ENCODE measurements at regions not wholly inside any gene's neighbourhood (a gene's known extent, or its start where the extent isn't known, plus 50 kb on each side); places are given as distances from the start of the nearest gene placed in this dataset.
A peak's percentile ranks its signal among the peaks of the same experiment; 100 is the strongest.

DNA sequence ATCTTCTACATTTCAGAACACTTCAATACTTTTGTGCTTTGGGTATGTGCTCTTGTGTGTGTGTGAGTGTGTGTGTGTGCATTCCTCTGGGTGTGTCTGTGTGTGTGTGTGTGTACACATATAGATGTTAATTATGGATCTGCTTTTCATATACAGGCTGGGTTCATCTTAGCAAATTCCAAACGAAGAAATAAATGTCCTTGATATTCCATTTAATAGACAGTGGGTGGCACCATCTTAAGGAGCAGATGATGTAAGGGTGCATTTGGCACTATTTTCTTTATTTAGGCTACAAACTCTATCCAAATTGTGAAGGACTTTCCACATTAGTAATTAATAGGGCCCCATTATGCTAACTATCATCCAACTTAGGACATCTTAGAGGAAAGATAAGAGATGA, 425.8 kb upstream of the POU3F3 start:
- WGBS (ENCODE audit: insufficient coverage) = no CpG with 5 or more reads among the region's 1 CpG
- Histone ChIP-seq H3K36me3 (ENCODE audit: control insufficient read depth, insufficient read depth, low read length) (no peaks in the 10 kb centered on the region), H3K9me3 (ENCODE audit: control insufficient read depth, insufficient read depth, low read length) (no peaks in the 10 kb centered on the region), H3K27ac (ENCODE audit: low read depth, low read length) (no peak overlapping the region), H3K4me3 (ENCODE audit: low read depth, low read length) (no peak overlapping the region), H3K4me1 (ENCODE audit: control insufficient read depth, insufficient read depth, low read length) (peaks cover 10% of the 10 kb centered on the region), H3K27me3 (ENCODE audit: control insufficient read depth, insufficient read depth, low read length) (no peaks in the 10 kb centered on the region)
- DNase-seq (ENCODE audit: low read depth in 4 of 6, low spot score in 6 of 6) = peak in 2 of 6 donors; percentile 29 to 56

DNA sequence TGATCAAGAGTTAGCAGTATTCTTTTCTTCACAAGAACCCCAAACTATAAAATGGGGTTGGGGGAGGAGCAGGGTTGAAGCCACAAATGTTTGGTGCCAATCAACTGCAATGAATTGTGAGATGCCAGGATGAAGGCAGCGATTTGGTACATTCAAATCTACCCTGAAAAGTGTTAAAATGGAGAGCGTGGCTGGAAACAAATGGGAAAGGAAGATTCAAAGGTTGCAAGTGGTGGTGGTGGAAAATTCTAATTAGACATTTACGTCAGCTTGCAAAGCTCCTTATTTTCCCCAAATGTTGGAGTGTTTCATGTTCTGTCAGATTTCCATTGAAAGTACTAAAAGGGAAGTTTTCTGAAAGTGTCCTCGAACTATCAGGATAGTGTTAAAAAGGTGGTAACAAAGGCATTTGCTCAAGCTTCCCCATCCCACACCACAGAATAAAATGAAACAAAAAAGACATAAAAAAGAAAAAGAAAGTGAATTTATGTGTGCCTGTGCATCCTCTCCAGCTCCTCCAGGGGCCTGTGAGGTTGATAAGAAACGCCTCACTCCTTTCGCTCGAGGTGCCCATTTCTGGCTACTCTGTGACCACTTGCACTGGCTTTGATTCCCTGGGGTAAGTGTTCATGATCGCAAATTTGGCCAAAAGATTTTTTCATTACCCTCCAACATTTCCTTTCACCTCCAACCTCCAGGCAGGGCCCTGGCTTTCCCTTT, 424.1 kb upstream of the POU3F3 start:
- no peaks in the 10 kb centered on the region for H3K27me3 ChIP-seq (ENCODE audit: control insufficient read depth, insufficient read depth, low read length)
- no peaks in the 10 kb centered on the region for H3K36me3 ChIP-seq (ENCODE audit: control insufficient read depth, insufficient read depth, low read length)
- peaks cover 14% of the 10 kb centered on the region for H3K4me1 ChIP-seq (ENCODE audit: control insufficient read depth, insufficient read depth, low read length)
- H3K27ac ChIP-seq (ENCODE audit: low read depth, low read length) = no peak overlapping the region
- no peaks in the 10 kb centered on the region for H3K9me3 ChIP-seq (ENCODE audit: control insufficient read depth, insufficient read depth, low read length)
- 77% methylated on average over 6 of the region's 8 CpGs for WGBS (ENCODE audit: insufficient coverage)
- peak in 1 of 6 donors; percentile 75 for DNase-seq (ENCODE audit: low read depth in 4 of 6, low spot score in 6 of 6)
- H3K4me3 ChIP-seq (ENCODE audit: low read depth, low read length) = no peak overlapping the region

DNA sequence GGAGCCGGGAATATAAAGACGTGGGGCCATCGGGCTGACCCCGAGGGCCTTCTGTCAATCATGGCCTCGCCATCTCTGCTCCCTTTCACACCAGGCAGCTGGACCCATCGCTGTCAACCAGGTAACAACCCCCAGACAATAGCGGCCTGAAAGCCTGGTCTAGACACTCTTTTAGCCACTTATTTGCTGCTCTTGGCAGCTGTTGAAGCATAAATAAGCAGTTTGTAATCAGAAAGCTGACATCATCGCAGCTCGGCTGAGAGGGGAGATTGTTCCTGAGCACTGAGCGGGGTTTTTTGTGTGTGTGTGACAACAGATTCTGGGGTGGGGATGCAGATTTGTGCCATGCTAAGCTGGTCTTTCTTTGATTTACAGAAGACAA, 423.6 kb upstream of the POU3F3 start:
- 30% methylated on average over 10 of the region's 10 CpGs for WGBS (ENCODE audit: insufficient coverage)
- no peaks in the 10 kb centered on the region for H3K27me3 ChIP-seq (ENCODE audit: control insufficient read depth, insufficient read depth, low read length)
- H3K36me3 ChIP-seq (ENCODE audit: control insufficient read depth, insufficient read depth, low read length) = no peaks in the 10 kb centered on the region
- no peak overlapping the region for H3K4me3 ChIP-seq (ENCODE audit: low read depth, low read length)
- DNase-seq (ENCODE audit: low read depth in 4 of 6, low spot score in 6 of 6) = peak in 2 of 6 donors; percentile 79 to 93
- peaks cover 14% of the 10 kb centered on the region for H3K4me1 ChIP-seq (ENCODE audit: control insufficient read depth, insufficient read depth, low read length)
- no peaks in the 10 kb centered on the region for H3K9me3 ChIP-seq (ENCODE audit: control insufficient read depth, insufficient read depth, low read length)
- no peak overlapping the region for H3K27ac ChIP-seq (ENCODE audit: low read depth, low read length)

DNA sequence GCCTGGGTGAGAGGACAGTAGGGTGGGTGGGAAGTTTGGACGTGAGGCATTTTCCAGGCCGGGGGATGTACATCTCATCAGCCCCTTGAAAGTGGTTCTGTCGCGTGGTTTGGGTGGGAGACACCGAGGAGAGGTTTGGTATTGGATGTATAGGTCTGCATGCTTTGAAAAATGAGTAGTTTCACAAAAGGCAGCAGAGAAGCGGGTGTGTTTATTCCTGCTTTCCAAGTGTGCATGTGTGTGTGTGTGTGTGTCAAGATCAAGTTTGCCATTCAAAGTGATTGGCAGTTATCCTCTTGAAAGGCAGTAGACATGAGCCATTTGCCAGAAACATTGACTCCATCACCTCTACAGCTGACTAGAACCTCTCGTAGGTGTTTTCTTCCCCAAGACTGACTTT, 423.1 kb upstream of the POU3F3 start:
- peaks cover 14% of the 10 kb centered on the region for H3K4me1 ChIP-seq (ENCODE audit: control insufficient read depth, insufficient read depth, low read length)
- 74% methylated on average over 5 of the region's 7 CpGs for WGBS (ENCODE audit: insufficient coverage)
- DNase-seq (ENCODE audit: low read depth in 4 of 6, low spot score in 6 of 6) = peak in 1 of 6 donors; percentile 77
- H3K27me3 ChIP-seq (ENCODE audit: control insufficient read depth, insufficient read depth, low read length) = no peaks in the 10 kb centered on the region
- no peaks in the 10 kb centered on the region for H3K36me3 ChIP-seq (ENCODE audit: control insufficient read depth, insufficient read depth, low read length)
- H3K4me3 ChIP-seq (ENCODE audit: low read depth, low read length) = no peak overlapping the region
- no peaks in the 10 kb centered on the region for H3K9me3 ChIP-seq (ENCODE audit: control insufficient read depth, insufficient read depth, low read length)
- H3K27ac ChIP-seq (ENCODE audit: low read depth, low read length) = no peak overlapping the region

DNA sequence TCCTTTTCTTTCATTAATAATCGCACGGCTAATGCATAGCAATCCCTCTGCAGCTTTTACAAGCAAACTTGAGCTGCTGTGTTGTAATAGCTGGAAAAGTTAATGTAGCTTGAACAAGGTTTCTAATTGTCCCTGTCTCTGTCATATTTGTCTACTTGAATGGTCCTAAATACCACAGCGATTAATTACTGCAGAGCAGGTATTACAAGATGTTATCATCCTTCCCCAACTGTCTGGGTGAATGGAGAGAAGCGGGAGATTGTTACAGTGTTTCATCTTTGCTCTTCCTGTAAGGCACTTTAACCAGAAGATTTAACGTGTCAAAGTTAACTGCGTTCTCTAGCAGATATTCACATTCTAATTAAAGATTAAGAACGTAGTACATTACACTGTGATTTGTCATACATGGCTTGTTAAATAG, 422.2 kb upstream of the POU3F3 start:
- peaks cover 14% of the 10 kb centered on the region for H3K4me1 ChIP-seq (ENCODE audit: control insufficient read depth, insufficient read depth, low read length)
- H3K4me3 ChIP-seq (ENCODE audit: low read depth, low read length) = no peak overlapping the region
- peak in 2 of 6 donors; percentile 75 to 81 for DNase-seq (ENCODE audit: low read depth in 4 of 6, low spot score in 6 of 6)
- no peaks in the 10 kb centered on the region for H3K36me3 ChIP-seq (ENCODE audit: control insufficient read depth, insufficient read depth, low read length)
- no peaks in the 10 kb centered on the region for H3K27me3 ChIP-seq (ENCODE audit: control insufficient read depth, insufficient read depth, low read length)
- WGBS (ENCODE audit: insufficient coverage) = no CpG with 5 or more reads among the region's 7 CpGs
- no peaks in the 10 kb centered on the region for H3K9me3 ChIP-seq (ENCODE audit: control insufficient read depth, insufficient read depth, low read length)
- H3K27ac ChIP-seq (ENCODE audit: low read depth, low read length) = no peak overlapping the region

DNA sequence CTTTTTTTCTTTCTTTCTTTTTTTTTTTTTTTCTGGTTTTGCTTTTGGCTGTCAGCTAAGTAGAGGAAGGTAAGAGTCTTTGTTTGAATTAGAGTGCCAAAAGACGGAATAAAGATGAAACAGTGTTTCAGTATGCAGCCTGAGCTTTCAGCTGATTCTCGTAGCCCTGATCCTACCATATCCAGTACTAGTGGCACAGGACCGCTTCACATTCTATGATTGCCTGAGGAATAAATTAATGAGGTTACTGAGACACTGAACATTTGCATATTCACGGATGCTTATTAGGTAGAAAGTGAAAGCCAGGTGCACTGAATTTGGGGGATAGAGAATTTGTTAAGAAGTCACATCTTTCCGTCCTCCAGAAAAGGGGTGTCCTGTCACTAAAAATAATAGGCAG, 421.5 kb upstream of the POU3F3 start:
- no peak overlapping the region for H3K27ac ChIP-seq (ENCODE audit: low read depth, low read length)
- H3K4me3 ChIP-seq (ENCODE audit: low read depth, low read length) = no peak overlapping the region
- no peaks in the 10 kb centered on the region for H3K9me3 ChIP-seq (ENCODE audit: control insufficient read depth, insufficient read depth, low read length)
- peak in 2 of 6 donors; percentile 76 to 82 for DNase-seq (ENCODE audit: low read depth in 4 of 6, low spot score in 6 of 6)
- no peaks in the 10 kb centered on the region for H3K36me3 ChIP-seq (ENCODE audit: control insufficient read depth, insufficient read depth, low read length)
- peaks cover 14% of the 10 kb centered on the region for H3K4me1 ChIP-seq (ENCODE audit: control insufficient read depth, insufficient read depth, low read length)
- 40% methylated on average over 1 of the region's 5 CpGs for WGBS (ENCODE audit: insufficient coverage)
- H3K27me3 ChIP-seq (ENCODE audit: control insufficient read depth, insufficient read depth, low read length) = no peaks in the 10 kb centered on the region

DNA sequence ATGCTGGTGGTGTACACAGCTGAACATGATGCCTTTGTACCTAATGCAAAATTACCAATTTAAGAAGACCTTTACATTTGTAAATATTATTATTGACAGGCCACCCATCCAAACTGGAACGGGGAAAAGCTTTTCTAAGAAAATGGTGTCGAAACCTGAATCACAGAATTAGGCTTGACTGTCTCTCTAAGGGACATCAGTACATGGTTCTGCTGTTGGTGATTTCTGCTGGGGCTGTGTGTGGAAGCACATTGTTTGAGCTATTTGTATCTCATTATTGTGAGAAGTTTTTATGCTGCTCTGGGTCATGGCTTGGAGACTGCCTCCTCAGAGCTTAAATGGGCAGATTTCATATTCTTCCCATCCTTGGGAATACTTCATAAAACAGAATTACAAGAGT, 420.9 kb upstream of the POU3F3 start:
- peak in 2 of 6 donors; percentile 44 to 64 for DNase-seq (ENCODE audit: low read depth in 4 of 6, low spot score in 6 of 6)
- H3K36me3 ChIP-seq (ENCODE audit: control insufficient read depth, insufficient read depth, low read length) = no peaks in the 10 kb centered on the region
- peaks cover 14% of the 10 kb centered on the region for H3K4me1 ChIP-seq (ENCODE audit: control insufficient read depth, insufficient read depth, low read length)
- 80% methylated on average over 1 of the region's 2 CpGs for WGBS (ENCODE audit: insufficient coverage)
- H3K9me3 ChIP-seq (ENCODE audit: control insufficient read depth, insufficient read depth, low read length) = no peaks in the 10 kb centered on the region
- H3K27ac ChIP-seq (ENCODE audit: low read depth, low read length) = no peak overlapping the region
- H3K27me3 ChIP-seq (ENCODE audit: control insufficient read depth, insufficient read depth, low read length) = no peaks in the 10 kb centered on the region
- H3K4me3 ChIP-seq (ENCODE audit: low read depth, low read length) = no peak overlapping the region

DNA sequence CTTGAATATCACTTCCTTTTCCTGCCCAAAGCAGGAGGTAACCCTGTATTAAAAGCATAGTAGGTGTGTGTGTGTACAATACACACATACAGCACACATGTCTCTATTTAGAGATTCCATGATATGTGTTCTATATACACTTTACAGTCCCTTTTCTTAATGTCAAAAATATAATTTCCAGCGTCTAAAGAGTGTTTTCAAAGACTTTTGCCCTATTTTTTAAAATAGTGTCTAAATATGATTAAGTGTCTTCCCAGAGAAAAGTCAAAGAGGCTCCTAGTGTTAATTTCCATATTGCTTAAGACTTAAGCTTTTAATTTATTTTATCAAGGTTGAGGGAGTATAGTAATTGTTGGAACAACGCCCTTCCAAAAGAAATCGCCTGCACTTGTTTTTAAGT, 420.3 kb upstream of the POU3F3 start:
- WGBS (ENCODE audit: insufficient coverage) = no CpG with 5 or more reads among the region's 3 CpGs
- H3K27ac ChIP-seq (ENCODE audit: low read depth, low read length) = no peak overlapping the region
- H3K36me3 ChIP-seq (ENCODE audit: control insufficient read depth, insufficient read depth, low read length) = no peaks in the 10 kb centered on the region
- no peak overlapping the region for H3K4me3 ChIP-seq (ENCODE audit: low read depth, low read length)
- DNase-seq (ENCODE audit: low read depth in 4 of 6, low spot score in 6 of 6) = peak in 2 of 6 donors; percentile 47 to 51
- peaks cover 14% of the 10 kb centered on the region for H3K4me1 ChIP-seq (ENCODE audit: control insufficient read depth, insufficient read depth, low read length)
- H3K9me3 ChIP-seq (ENCODE audit: control insufficient read depth, insufficient read depth, low read length) = no peaks in the 10 kb centered on the region
- no peaks in the 10 kb centered on the region for H3K27me3 ChIP-seq (ENCODE audit: control insufficient read depth, insufficient read depth, low read length)

DNA sequence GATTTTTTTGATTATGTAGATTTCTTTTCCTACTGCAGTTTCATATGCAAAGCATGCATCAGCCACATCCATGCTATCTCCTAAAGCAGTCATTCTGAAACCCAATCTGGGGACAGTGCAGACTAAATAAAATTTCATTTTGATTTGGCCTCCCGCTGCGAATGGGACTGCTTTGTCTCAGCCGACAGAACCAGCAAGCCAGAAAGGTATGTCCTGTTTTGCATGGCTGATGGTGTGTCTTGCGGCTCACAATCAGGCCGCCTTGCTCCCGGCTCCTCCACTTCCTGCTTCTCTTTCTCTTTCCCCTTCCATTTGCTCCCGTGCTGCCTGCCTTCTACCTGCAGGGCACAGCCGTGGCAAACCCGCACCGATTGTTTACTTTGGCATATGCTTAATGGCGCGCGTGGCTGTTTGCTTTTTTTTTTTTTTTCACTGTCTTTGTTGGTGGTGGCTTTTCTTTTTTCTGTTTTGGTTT, 419.6 kb upstream of the POU3F3 start:
- peak in 2 of 6 donors; percentile 88 to 90 for DNase-seq (ENCODE audit: low read depth in 4 of 6, low spot score in 6 of 6)
- H3K27ac ChIP-seq (ENCODE audit: low read depth, low read length) = peak overlapping the region; percentile 26
- peaks cover 14% of the 10 kb centered on the region for H3K4me1 ChIP-seq (ENCODE audit: control insufficient read depth, insufficient read depth, low read length)
- no peaks in the 10 kb centered on the region for H3K9me3 ChIP-seq (ENCODE audit: control insufficient read depth, insufficient read depth, low read length)
- WGBS (ENCODE audit: insufficient coverage) = 0% methylated on average over 6 of the region's 13 CpGs
- H3K36me3 ChIP-seq (ENCODE audit: control insufficient read depth, insufficient read depth, low read length) = no peaks in the 10 kb centered on the region
- no peaks in the 10 kb centered on the region for H3K27me3 ChIP-seq (ENCODE audit: control insufficient read depth, insufficient read depth, low read length)
- H3K4me3 ChIP-seq (ENCODE audit: low read depth, low read length) = peak overlapping the region; percentile 34

DNA sequence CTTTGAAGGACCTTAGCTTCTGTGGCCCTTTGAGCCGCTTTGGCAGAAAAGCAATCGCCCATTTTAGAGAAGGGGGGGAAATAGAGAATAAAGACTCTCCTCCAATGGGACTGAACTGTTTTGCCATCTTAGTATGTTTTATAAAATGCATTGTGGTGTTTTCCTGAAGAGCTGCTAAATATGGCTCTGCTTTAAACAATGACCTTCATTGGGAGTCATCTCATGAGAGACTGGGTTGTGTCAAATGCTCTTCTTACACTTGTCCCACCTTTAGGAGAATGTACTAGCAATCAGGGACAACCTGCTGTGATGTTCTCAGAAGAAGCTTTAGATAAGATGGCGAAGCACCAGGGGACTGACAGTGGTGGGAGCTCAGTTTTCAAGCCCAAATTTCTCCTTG, 418.9 kb upstream of the POU3F3 start:
- Histone ChIP-seq H3K36me3 (ENCODE audit: control insufficient read depth, insufficient read depth, low read length) (no peaks in the 10 kb centered on the region), H3K4me3 (ENCODE audit: low read depth, low read length) (peak overlapping the region; percentile 34), H3K9me3 (ENCODE audit: control insufficient read depth, insufficient read depth, low read length) (no peaks in the 10 kb centered on the region), H3K27ac (ENCODE audit: low read depth, low read length) (no peak overlapping the region), H3K4me1 (ENCODE audit: control insufficient read depth, insufficient read depth, low read length) (peaks cover 13% of the 10 kb centered on the region), H3K27me3 (ENCODE audit: control insufficient read depth, insufficient read depth, low read length) (no peaks in the 10 kb centered on the region)
- WGBS (ENCODE audit: insufficient coverage) = 35% methylated on average over 2 of the region's 3 CpGs
- no peak for DNase-seq (ENCODE audit: low read depth in 4 of 6, low spot score in 6 of 6)

Data from spinal cord (tissue), 9 donors.